ENCODE measurements at regions not wholly inside any gene's neighbourhood (a gene's known extent, or its start where the extent isn't known, plus 50 kb on each side); places are given as distances from the start of the nearest gene placed in this dataset.

DNA sequence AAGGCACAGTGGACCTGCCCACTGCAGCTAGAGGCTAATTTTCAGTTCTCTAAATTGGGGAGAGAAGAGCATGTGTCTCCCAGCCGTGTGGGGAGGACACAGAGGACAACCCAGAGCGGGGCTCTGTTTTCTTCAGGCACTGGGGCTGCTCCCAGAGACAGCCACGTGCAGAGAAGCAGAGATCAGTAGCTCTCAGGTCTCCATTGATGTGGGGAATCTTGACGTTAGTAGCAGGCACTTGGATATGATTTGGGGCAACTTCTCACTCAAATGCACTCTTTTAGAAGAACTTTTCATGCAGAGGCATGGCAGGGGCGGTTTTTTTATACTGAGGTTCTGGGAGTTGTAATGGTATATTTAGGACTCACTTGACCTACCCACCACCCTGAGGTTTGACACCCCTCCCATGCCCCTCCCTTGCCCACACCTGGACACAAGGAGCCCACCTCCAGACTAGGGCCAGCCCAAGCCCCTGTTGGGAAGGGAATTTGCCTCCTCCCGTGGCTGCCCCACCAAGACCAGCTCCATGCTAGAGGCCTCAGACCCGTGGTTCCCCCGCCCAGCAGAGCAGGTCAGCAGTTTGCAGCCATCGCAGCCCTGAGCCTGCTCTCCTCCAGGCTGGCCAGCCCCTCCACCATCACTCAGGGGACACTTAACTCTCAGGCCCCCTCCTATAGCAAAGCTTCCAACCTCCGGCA is 94.2 kb upstream of the RTL6 start:
- no peak for DNase-seq (ENCODE audit: low read depth)
- TF ChIP-seq, protein P1, sequence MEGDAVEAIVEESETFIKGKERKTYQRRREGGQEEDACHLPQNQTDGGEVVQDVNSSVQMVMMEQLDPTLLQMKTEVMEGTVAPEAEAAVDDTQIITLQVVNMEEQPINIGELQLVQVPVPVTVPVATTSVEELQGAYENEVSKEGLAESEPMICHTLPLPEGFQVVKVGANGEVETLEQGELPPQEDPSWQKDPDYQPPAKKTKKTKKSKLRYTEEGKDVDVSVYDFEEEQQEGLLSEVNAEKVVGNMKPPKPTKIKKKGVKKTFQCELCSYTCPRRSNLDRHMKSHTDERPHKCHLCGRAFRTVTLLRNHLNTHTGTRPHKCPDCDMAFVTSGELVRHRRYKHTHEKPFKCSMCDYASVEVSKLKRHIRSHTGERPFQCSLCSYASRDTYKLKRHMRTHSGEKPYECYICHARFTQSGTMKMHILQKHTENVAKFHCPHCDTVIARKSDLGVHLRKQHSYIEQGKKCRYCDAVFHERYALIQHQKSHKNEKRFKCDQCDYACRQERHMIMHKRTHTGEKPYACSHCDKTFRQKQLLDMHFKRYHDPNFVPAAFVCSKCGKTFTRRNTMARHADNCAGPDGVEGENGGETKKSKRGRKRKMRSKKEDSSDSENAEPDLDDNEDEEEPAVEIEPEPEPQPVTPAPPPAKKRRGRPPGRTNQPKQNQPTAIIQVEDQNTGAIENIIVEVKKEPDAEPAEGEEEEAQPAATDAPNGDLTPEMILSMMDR (IDR thresholded peaks at IDR 0.05; ENCODE audit: insufficient read depth, low read depth, low read length, missing control alignments): no peak
- H3K4me3 ChIP-seq (ENCODE audit: low read depth, low read length): no peak overlapping the region

GRCh38 chr22:44591146-44591790 is 93.2 kb upstream of the RTL6 start:
- no peak overlapping the region for H3K4me3 ChIP-seq (ENCODE audit: low read depth, low read length)
- no peak for DNase-seq (ENCODE audit: low read depth)
- TF ChIP-seq, protein P1 (IDR thresholded peaks at IDR 0.05; ENCODE audit: insufficient read depth, low read depth, low read length, missing control alignments): no peak

GRCh38 chr22:44590291-44590690 is 92.3 kb upstream of the RTL6 start:
- H3K4me3 ChIP-seq (ENCODE audit: low read depth, low read length): no peak overlapping the region
- DNase-seq (ENCODE audit: low read depth): no peak
- TF ChIP-seq, protein P1 (IDR thresholded peaks at IDR 0.05; ENCODE audit: insufficient read depth, low read depth, low read length, missing control alignments): no peak

DNA sequence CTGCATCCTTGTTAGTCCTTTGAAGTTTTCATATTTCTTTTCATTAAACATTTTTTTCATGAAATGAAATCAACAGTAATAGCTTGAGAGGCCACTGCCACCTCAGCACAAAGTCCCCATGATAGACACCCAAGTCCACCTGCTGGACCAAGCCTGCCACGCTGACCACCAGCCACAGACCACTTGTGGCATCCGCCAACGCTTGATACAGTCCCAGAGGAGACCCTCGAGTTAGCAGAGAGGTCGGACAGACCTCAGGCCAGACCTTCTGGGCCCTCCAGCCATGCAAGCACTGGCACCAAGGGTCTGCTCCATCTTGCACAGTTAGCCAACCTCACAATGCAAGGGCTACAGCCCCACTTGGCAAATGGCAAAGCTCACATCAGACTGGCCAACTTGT is 91.8 kb upstream of the RTL6 start:
- TF ChIP-seq, protein P1 (IDR thresholded peaks at IDR 0.05; ENCODE audit: insufficient read depth, low read depth, low read length, missing control alignments): no peak
- no peak overlapping the region for H3K4me3 ChIP-seq (ENCODE audit: low read depth, low read length)
- no peak for DNase-seq (ENCODE audit: low read depth)

GRCh38 chr22:44588348-44588747 is 90.3 kb upstream of the RTL6 start:
- no peak for DNase-seq (ENCODE audit: low read depth)
- no peak overlapping the region for H3K4me3 ChIP-seq (ENCODE audit: low read depth, low read length)
- TF ChIP-seq, protein P1 (IDR thresholded peaks at IDR 0.05; ENCODE audit: insufficient read depth, low read depth, low read length, missing control alignments): no peak

- H3K4me3 ChIP-seq (ENCODE audit: low read depth, low read length): no peak overlapping the region
- DNase-seq (ENCODE audit: low read depth): no peak
Measured at GRCh38 chr22:44587737-44588310, 89.8 kb upstream of the RTL6 start.

More at GRCh38 chr22:44587737-44588310, 89.8 kb upstream of the RTL6 start:
- TF ChIP-seq, protein P1 (IDR thresholded peaks at IDR 0.05; ENCODE audit: insufficient read depth, low read depth, low read length, missing control alignments): no peak

Data from GM12865 (cell line).